ENCODE measurements at regions not wholly inside any gene's neighbourhood (a gene's known extent, or its start where the extent isn't known, plus 50 kb on each side); places are given as distances from the start of the nearest gene placed in this dataset.
"Not testable (repeated sequence)": the region's sequence is repeated elsewhere in the genome, so short reads cannot be mapped to it uniquely, and the experiment has no call there.

DNA sequence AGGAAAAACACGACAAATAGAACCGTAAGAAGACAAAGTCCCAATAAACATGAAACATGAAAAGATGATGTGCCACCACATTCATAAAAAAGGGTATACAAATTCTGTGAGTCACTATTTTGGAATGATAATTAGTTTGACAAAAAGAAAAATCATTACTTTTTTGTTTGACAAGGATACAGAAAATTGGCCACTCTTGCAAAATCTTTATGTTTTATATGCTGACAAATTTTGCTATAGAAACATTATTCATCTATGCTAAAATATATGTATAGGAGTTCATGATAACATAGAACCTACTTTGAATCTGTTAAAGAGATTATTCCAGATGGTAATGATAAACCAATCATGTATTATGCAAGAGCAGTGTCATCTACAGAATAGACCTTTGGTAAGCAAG, 1201.0 kb downstream of the FSCB start:
- DNase-seq (ENCODE audit: low spot score): no peak
- TF ChIP-seq CTCF (IDR thresholded peaks at IDR 0.05; ENCODE audit: extremely low read depth, missing control alignments): no peak

- TF ChIP-seq CTCF (IDR thresholded peaks at IDR 0.05; ENCODE audit: extremely low read depth, missing control alignments): no peak
- no peak for DNase-seq (ENCODE audit: low spot score)
Observed at GRCh38 chr14:43297794-43298193, 1209.3 kb downstream of the FSCB start.

- not testable (repeated sequence) for DNase-seq (ENCODE audit: low spot score)
Observed at GRCh38 chr14:43296061-43296460, 1211.0 kb downstream of the FSCB start.

GRCh38 chr14:43285575-43285974, 1221.5 kb downstream of the FSCB start:
- TF ChIP-seq CTCF (IDR thresholded peaks at IDR 0.05; ENCODE audit: extremely low read depth, missing control alignments): no peak
- DNase-seq (ENCODE audit: low spot score): no peak

DNA sequence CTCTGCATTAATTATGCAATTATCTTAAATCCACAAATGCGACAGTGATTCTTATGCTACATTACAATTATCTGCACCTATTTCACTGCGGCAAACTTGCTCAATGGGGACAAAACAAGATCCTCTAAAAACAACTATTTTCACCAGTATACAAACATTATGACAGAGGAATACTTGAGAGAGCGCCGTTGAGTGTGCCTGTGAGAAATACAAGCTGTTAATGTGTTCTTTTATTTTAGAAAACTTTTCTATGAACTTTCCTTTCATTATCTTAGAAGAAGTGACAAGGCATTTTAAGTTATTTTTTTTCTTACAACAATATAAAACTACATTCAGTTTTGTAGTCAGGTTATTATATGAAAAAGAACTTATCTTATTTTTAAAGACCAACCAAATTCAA, 1247.0 kb downstream of the FSCB start:
- DNase-seq (ENCODE audit: low spot score): no peak
- TF ChIP-seq CTCF (IDR thresholded peaks at IDR 0.05; ENCODE audit: extremely low read depth, missing control alignments): no peak

DNA sequence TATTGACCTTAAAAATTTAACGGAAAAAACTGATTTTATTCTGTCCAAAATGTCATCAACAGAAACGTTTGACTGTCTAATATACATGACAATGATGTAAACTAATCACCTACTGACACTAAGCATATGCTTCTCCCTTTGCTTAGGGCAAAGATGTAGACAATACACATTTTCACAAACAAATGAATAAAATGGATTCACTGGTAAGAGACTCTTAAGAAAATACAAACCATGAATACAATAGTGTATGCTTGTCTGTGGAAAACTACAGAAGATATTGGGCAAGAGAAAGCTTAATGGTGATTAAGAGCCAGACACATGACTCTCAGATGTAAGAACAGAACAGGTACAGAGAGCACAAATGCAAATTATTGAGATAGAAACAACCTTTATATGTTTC, 1248.7 kb downstream of the FSCB start:
- TF ChIP-seq CTCF (IDR thresholded peaks at IDR 0.05; ENCODE audit: extremely low read depth, missing control alignments): no peak
- DNase-seq (ENCODE audit: low spot score): no peak

DNA sequence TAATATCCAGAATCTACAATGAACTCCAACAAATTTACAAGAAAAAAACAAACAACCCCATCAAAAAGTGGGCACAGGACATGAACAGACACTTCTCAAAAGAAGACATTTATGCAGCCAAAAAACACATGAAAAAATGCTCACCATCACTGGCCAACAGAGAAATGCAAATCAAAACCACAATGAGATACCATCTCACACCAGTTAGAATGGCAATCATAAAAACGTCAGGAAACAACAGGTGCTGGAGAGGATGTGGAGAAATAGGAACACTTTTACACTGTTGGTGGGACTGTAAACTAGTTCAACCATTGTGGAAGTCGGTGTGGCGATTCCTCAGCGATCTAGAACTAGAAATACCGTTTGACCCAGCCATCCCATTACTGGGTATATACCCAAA, 1250.1 kb downstream of the FSCB start:
- DNase-seq (ENCODE audit: low spot score): not testable (repeated sequence)

DNA sequence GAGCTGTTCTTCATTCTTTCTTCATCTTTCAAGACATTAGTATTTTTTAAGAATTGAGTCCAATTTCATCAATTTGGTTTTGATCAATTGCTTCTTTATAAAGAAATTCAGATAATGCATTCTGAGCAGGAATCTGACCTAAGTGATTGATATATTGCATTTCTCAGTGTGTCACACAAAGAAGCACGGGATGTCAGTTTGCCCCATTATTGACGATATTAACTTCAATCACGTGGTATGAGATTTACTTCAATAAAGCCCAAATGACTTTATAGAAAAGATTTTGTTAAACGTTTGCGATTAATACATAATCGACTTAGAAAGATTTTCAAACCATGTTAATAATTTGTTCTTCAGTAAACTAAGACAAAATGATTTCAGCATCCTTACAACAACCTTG, 1254.2 kb downstream of the FSCB start:
- no peak for DNase-seq (ENCODE audit: low spot score)
- TF ChIP-seq CTCF (IDR thresholded peaks at IDR 0.05; ENCODE audit: extremely low read depth, missing control alignments): no peak

GRCh38 chr14:43249591-43249990, 1257.5 kb downstream of the FSCB start:
- TF ChIP-seq CTCF (IDR thresholded peaks at IDR 0.05; ENCODE audit: extremely low read depth, missing control alignments): no peak
- DNase-seq (ENCODE audit: low spot score): no peak

All from GM20000 (cell line).